Putamen (tissue), 1 donor: ENCODE measurements at regions not wholly inside any gene's neighbourhood (a gene's known extent, or its start where the extent isn't known, plus 50 kb on each side); places are given as distances from the start of the nearest gene placed in this dataset.
A peak's percentile ranks its signal among the peaks of the same experiment; 100 is the strongest.
"Not testable (repeated sequence)": the region's sequence is repeated elsewhere in the genome, so short reads cannot be mapped to it uniquely, and the experiment has no call there.

Experiments used
- DNase-seq: peaks from one replicate; pipeline ENCODE4 v3.0.0-alpha.2; 2016; ENCODE audit warnings: low spot score

DNA sequence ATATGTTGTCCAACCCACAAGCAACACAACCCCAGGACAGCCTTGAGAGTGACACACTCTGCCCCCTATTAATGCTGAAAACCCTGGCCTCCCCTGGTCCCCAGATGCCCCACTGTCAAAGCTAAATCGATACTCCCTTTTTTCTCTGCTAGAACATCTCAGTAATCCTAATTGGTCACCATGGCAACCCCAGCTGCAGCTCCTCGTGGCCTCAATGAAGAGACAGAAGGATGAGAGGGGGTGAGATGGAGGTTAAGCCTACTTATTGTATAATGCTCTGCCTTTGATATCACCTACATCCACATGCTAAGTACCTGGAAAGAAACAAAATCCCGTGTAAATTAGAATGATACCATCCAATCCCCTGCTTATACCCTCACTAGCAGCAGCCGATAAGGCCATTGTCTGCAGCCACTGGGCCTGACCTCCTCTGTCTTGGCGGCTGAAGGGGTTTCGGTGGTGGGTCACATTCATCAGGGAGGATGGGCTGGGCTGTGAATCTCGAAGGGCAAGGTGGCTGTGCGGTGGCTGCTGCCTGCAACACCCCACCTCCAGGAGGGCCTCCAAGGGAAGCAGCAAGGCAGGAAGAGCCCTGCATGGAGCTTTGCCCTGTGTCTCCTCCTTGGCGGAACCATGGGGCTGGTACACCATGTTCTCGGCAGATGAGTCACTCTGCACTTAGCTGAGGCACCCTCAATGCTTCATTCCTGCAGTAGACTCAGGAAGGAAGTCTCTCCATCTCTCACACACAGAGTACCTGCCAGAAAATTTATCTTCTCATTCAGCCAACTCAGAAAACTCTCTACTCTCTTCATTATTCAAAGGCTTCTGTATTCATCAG lies 399.5 kb downstream of the BUD13 start:
- peak; percentile 69 for DNase-seq

- DNase-seq, result no peak
Measured at GRCh38 chr11:116371146-116371545, 401.6 kb downstream of the BUD13 start.

DNA sequence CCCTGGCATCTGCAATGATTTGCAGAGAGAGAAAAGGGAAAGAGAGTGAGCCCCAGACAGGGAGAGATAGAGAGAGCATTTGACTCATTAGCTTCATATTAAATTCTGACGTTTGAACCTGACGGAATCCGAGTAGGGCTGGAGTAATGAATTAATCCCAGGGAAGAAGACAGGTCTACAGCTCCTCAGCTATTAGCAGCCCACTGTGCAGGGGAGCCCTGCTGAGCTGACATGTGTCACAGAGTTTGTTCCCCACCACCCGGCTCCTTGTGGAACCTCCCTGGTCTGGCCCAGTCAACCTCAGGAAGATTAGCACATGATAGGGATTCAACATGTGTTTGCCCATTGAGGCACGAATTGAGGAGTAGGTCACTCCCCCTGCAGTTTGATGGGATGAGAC lies 404.0 kb downstream of the BUD13 start:
- no peak for DNase-seq

- no peak for DNase-seq
Measured at GRCh38 chr11:116366980-116367645, 405.7 kb downstream of the BUD13 start.

GRCh38 chr11:116366451-116366850 lies 406.3 kb downstream of the BUD13 start:
- no peak for DNase-seq

- DNase-seq, result not testable (repeated sequence)
Measured at GRCh38 chr11:116364925-116365324, 407.9 kb downstream of the BUD13 start.

- no peak for DNase-seq
Measured at GRCh38 chr11:116364348-116364747, 408.4 kb downstream of the BUD13 start.

DNA sequence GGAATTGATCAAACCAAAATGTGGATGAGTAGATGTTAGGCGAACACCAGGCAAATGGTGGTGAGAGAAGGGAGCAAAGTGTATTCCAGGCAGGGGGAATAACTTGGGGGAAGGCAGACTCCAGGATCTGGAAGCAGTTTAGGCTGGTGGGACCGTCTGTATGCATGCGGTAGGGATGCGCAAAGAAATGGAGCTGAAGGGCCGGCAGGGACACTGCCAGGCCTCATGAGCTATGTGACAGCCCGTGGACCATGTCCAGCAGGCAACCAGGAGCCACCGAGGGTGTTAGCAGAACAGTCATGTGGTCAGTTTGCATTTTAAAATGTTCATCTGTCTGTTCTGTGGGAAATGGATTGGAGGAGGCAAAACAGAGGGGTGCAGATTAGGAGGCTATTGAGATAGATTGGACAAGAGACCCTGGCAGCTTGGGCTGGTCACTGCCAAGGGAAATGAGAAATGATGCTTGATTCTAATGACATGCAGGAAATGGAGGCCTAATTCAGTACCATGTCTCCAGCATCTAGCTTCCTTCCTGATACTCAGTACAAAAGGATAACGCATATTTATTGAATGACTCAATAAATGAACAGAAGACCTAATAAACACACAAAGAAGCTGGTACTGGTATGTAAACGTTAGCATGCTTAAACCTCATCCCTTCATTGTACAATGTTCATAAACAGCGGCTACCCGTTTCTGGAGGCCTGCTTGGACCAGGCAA lies 412.4 kb downstream of the BUD13 start:
- DNase-seq, result no peak

DNA sequence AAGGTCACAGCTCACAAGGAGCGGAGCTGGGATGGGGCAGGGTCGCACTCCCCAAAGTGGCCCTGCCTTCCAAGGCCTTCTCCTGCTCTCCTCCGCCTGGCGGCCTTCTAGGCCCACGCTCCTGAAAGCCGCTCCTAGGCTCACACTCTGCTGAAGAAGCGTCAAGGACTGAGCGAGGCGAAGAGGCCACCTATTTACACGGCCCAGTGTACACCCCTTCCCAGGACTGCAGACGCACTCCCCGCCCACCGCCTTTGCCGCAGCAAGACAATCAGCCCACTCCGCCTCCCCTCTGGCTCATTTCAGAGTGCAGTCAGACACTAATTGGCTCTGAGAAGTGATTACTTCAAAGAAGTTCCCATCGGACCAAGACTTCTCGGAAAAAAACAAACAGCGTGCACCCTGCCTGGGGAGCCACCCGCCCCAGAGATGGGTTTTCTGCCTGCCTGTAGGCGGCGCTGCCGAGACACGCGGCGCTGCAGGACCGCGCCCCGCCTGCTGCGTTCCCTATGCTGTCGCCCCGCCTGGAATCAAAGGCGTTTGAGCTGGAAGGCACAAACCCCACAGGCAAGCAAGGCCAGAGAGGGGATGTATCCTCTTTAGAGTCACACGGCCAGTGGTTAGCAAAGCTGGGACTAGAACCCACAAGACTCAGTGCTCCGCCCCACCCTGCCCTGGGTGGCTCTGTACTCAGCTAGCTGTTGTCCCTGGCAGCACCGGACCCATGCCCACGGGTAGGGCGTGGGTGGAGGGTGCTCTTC lies 414.8 kb downstream of the BUD13 start:
- no peak for DNase-seq

DNA sequence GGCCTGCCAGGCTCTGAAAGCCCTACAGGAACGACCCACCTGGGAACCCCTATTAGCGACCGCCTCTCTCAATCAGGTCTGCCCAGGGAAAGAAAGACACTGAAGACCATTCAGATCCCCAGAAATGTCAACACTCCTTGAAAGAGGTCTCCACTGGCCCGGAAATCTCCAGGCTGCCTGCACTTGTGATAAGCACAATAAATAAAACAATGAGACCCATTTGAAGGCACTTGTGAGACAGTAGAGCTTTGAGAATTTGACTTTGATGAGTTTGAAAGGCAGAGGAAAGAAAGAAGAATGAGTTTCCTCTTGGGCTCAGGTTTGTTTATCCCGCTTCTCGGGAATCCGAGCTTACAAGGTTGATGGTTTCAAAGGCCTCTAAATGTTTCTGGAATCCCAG lies 416.3 kb downstream of the BUD13 start:
- no peak for DNase-seq

- no peak for DNase-seq
Measured at GRCh38 chr11:116355104-116355503, 417.7 kb downstream of the BUD13 start.

GRCh38 chr11:116353589-116353988 lies 419.2 kb downstream of the BUD13 start:
- no peak for DNase-seq

DNA sequence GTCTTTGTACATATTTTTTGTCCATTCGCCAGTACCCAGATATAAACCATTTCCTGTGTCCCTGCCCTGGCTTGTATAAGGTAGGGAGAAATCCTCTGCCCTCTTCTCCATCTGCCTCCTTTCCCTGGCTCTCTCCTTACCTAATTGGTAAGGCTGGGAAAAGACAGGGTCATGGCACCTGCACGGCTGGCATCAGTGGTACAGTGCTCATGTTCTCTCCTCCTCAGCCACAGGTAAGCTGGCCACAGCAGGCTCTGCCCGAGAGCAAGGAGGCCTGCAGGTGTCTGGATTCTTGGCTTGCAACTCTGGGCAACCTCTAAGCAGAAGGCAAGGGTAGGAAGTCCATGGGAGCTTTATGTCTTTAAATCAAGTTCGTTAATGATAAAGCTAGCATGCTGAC lies 419.9 kb downstream of the BUD13 start:
- DNase-seq, result no peak

GRCh38 chr11:116348226-116348625 lies 424.6 kb downstream of the BUD13 start:
- DNase-seq, result peak; percentile 28

GRCh38 chr11:116345575-116345974 lies 427.2 kb downstream of the BUD13 start:
- no peak for DNase-seq

GRCh38 chr11:116344601-116345000 lies 428.2 kb downstream of the BUD13 start:
- no peak for DNase-seq

DNA sequence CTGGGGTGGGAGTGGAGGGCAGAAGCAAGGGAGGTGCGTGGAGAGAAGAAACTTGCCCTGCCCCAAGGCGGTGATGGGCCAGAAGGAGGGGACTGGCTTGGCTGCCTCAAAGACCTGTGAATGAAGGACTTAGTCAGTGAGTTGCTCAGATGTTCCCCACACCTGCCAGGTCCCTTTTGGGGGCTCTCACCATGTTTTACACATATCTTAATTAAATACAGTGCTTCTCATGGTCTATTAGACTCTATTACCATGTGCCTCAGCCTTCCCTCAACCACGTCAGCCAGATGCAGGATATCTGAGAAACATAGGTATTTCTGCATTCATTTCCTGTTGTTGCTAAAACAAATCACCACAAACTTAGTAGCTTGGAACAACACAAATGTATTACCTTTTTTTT lies 429.5 kb downstream of the BUD13 start:
- DNase-seq, result no peak

- no peak for DNase-seq
Measured at GRCh38 chr11:116342148-116342547, 430.6 kb downstream of the BUD13 start.

DNA sequence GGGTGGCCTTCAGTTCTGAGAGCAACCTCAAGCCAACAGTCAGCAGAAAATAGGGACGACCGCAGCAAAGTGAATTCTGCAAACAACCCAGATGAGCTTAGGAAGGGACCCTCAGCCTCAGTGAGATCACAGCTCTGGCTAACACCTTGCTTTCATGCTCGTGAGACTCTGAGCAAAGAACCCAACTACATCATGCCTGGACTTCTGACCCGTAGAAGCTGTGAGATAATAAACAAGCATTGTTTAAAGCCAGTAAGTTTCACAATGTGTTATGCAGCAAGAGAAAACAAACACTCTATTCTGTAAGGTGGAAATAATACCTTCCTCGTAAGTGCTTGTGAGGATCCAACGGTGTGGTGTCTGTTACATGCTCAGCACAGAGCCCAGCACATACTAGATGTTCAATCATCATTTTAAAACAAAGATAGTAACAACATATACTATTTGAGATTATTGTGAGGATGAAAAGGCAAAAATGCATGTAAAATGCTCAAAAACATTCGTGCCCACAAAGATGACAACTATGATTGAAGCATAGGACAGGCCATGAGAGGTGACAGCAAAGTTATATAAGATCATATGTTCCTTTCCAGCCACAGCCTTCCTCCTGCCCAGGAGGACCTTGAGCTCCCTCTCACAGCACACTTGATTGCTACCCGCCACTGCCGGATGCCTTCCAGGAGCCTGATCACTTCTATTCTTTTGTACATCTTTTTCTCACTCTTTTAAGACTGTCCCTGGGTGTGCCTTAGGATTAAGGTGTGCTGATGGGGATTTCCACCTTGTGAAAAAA lies 433.3 kb downstream of the BUD13 start:
- no peak for DNase-seq

DNA sequence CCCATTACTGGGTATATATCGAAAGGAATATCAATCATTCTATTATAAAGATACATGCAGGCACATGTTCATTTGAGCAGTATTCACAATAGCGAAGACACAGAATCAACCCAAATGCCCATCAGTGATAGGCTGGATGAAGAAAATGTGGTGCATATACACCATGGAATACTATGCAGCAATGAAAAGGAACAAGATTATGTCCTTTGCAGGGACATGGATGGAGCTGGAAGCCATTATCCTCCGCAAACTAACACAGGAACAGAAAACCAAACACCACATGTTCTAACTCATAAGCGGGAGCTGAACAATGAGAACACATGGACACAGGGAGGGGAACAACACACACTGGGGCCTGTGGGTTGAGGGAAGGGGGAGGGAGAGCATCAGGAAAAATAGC lies 434.3 kb downstream of the BUD13 start:
- not testable (repeated sequence) for DNase-seq

DNA sequence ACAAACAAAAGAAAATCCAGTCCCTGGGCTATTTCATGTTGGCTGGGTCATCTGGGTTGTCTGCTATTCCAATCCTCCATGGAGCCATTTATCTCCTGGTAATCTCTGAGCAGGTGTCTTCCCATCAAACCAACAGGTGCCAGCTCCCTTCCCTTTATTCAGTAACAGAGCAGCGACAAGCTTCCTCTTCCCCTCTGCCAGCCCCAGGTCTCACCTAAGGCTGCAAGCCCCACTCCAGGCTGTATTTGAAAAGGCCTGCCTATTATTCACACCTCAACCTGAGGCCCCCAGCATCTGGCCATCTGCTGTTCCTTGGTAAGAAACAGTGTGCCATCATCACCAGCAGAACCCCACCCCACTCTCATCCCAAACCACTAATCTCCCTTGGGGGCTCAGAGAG lies 436.2 kb downstream of the BUD13 start:
- no peak for DNase-seq
